SKM-1 treated with dmso at 0.1 percent for 144 hours (cell line): ENCODE measurements at regions not wholly inside any gene's neighbourhood (a gene's known extent, or its start where the extent isn't known, plus 50 kb on each side); places are given as distances from the start of the nearest gene placed in this dataset.
A peak's percentile ranks its signal among the peaks of the same experiment; 100 is the strongest.

Source experiments
- DNase-seq: peaks from one replicate; lab custom pipeline; 2025; ENCODE audit not compliant: unreplicated experiment; lab: John Stamatoyannopoulos, UW

- DNase-seq, result peak; percentile 15
Measured at GRCh38 chr2:8414946-8415879, 266.6 kb upstream of the ID2 start.

DNA sequence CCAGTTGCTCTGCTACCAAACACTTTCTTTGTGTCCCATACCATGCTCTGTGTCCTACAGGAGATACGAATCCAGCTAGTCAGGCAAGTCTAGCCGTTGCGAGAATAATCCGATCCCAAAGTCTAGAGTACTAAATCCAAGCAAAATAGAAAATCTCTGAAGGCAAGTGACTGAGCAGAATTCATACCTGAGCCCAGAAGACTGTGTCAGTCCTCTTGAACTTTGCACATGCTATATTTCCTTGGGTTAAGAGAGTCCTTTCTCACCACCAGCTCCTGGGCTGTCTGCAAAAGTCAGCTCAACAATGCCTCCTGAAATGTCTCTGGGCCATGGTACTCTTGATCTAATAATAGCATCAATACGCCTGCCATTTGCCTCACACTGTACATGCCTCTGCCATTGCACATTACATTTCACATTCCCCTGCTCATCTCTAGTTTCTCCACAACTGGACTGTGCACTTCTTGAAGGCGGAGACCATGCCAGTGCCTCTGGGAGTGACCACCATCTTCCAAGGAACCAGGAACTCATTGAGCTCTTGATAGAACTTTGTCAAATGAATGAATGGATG, 265.8 kb upstream of the ID2 start:
- no peak for DNase-seq

- no peak for DNase-seq
Measured at GRCh38 chr2:8416849-8417832, 264.7 kb upstream of the ID2 start.

DNA sequence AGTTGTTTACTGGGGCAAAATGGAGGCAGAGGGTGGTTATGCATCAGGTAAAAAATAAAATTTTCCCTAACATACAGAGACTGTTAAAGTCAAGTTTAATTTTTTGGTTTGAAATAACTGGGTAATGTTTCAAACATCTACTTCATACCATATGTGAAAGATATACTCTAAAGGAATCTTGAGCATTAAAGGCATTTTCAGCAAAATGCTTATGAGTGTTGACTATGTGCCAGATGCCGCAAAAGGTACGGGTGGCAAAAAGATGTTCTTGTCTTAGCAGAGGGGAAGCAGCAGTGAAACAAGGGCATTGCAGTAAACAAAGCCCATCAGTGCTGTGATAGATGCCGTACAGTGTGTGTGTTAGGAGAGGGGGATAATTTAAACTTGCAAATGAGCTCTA, 263.1 kb upstream of the ID2 start:
- no peak for DNase-seq

DNA sequence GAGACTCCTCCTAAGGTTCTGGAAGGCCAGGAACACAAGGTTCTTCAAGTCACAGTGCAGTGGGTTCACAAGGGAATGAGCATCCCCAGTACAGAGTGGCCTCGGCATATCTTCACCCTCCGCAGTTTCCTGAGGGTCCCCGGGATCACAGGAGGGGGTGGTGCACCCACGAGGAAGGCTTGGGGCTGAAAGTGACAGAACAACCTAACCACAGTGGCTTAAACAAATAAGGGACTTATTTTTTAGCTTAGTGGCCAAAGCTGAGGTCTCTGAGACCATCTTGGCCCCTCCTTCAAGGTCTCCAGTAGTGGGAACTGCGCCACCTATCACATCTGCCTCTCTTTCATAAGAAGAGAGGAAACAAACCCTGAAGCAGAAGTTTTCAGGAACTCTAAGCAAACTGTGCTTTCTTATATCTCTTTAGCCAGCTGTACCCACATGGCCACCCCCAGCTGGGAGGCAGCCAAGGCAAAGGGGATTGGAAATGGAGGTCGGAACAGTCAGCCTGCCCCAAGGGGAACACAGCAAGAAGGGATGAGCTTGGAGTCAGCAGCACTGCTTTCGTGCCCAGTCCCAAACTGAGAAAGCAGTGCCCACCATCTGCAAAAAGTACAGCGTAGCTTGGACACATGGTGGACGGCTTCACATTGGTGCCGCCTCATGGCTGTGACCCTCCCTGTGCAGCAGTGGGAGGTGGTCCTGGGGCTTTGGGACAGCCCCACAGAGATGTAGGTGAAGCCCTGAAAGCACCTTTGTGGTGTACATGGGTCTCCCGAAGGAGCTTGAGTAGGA, 260.0 kb upstream of the ID2 start:
- no peak for DNase-seq

GRCh38 chr2:8422450-8422800, 259.4 kb upstream of the ID2 start:
- no peak for DNase-seq

- no peak for DNase-seq
Measured at GRCh38 chr2:8424997-8425900, 256.6 kb upstream of the ID2 start.

DNA sequence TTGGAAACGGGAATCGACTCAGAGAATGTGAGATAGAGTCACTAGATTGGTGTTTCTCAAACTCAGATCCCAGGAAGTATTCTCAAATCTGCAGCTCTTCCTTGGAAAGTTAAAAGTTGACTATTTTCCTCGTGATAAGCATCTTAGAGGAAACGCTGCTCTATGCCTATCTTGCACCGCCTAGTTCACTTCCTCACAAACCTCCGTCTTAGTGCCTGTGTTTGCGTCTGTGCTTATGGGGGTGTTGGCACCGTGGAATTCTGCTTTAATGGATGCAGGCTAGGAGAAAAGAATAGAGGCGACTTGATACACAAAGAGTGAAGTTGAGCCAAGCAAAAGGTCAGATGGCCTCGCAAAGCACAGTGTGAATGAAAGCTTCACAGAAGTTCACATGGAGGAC, 255.3 kb upstream of the ID2 start:
- DNase-seq, result no peak

GRCh38 chr2:8427211-8427610, 254.6 kb upstream of the ID2 start:
- DNase-seq, result no peak

GRCh38 chr2:8430628-8431027, 251.2 kb upstream of the ID2 start:
- no peak for DNase-seq

GRCh38 chr2:8431446-8432125, 250.3 kb upstream of the ID2 start:
- DNase-seq, result no peak

- no peak for DNase-seq
Measured at GRCh38 chr2:8432706-8433336, 249.0 kb upstream of the ID2 start.

GRCh38 chr2:8433390-8433789, 248.5 kb upstream of the ID2 start:
- no peak for DNase-seq

- DNase-seq, result no peak
Measured at GRCh38 chr2:8435608-8436007, 246.2 kb upstream of the ID2 start.

DNA sequence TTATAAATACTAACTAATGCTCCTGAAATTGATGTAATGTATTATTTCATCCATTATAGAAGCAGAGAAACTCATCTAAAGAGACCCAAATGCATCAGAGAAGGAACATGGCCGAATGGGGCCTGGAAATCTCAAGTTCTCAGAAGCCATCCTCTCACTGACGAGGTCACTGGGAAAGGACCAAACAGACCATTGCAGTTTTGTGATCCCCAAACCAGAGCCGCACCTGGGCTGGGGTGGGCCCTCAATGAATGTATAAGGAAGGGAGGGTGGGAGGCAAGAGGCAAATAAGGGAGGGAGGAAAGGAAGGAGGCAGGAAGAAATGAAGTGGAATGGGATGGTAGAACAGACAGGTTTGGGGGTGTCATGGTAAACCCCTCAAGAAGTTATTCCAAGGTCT, 245.3 kb upstream of the ID2 start:
- DNase-seq, result no peak

GRCh38 chr2:8437228-8437948, 244.5 kb upstream of the ID2 start:
- DNase-seq, result no peak

- no peak for DNase-seq
Measured at GRCh38 chr2:8437949-8438400, 243.9 kb upstream of the ID2 start.

DNA sequence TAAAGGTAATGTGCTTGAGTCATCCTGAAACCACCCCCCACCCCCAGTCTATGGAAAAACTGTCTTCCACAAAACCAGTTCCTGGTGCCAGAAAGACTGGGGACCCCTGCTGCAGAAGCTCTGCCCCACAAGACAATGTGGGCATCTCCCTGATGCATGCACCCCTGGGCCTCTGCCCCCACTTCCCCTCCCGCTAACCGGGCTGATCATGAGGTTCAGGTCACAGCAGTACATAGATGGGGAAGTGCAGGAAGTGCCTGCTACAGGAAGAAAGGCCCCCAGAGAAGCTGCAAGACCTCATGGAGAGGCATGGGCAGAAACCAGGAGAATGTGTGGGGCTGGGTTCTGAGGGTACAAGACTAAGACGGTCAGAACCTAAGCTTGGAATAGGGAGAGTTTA, 243.4 kb upstream of the ID2 start:
- DNase-seq, result peak; percentile 68
